ENCODE measurements at regions not wholly inside any gene's neighbourhood (a gene's known extent, or its start where the extent isn't known, plus 50 kb on each side); places are given as distances from the start of the nearest gene placed in this dataset.
"Not testable (repeated sequence)": the region's sequence is repeated elsewhere in the genome, so short reads cannot be mapped to it uniquely, and the experiment has no call there.

DNA sequence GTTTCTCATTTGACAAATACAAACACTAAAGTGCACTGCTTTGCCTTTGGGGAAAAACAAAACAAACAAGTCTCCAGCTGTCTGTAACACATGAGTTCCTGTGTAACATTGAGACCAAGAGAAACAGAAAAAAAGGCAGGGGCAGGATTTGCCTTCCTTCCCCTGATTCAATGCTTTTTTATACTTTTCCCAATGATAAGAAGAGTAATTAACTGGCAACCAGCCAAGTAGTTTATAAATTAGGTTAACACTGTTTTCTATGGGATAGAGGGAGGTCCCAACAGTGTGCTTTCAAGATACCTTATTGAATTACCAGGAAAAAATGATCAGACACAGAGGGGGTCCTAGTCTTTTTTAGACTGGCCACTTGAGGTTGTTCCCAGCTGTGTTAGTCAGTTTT, 346.8 kb downstream of the TRIM36 start:
- no peak for DNase-seq (ENCODE audit: low spot score)

DNA sequence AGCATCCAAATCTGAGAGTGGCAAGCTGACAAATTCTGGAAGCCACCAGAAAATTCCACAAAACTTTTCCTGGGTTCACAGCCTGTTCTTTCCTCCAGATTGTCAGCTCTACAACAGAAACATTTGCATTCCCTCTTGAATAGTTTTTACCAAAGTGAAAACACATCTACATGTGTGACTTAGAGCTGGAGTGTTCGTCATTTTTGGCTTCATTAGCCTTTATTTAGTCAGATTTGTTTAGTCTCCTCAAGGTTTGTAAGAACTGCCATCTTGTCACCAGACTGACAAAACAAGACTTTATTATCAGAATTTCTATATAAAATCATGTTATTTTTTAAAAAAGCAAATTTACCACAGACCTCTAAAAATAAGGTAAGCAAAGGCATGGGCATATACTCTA, 347.3 kb downstream of the TRIM36 start:
- DNase-seq (ENCODE audit: low spot score), result no peak

DNA sequence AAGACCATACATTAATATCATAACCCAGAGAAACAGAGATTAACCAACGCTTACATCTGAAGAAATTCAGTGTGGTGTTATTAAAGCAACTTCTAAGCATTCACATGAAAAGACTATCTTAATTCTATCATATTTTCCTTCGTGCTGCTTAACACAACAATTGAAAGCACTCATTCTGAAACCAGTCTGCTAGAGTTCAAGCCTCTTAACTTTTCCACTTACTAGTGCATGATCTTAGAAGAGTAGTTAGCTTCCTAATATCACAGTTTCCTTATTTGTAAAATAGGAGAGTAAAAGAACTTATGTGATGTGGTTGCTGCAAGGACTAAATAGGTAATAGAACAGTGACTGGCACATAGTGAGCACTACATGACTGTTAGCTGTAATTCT, 379.3 kb downstream of the TRIM36 start:
- DNase-seq (ENCODE audit: low spot score), result no peak

DNA sequence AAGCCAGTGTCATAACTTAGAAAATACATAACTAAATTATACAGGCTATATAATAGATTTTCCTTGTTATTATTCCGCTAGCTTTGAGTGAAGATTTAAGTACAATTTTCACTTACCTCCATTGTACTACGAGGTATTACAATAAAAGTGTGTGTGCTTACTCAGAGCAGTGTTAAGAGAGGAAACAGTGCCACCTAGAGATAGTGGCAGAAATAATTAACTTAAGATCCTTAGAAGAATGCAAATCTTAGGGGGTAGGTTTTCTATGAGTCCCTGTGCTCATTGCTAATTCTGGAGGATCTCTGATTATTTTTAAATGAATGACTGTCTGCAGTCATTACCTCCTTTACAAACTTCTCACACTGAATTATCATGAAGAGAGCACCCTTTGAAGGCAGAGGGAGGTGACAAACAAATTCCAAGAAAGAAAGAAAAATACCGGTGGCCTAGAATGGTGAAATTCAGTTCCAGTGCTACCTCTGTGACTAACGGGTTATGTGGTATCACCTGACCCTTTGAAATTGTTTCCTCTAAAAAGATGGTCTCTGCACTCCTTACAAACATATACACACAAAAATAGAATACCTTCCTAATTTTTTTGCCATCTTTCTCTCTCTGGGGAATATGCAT, 379.8 kb downstream of the TRIM36 start:
- peak; percentile 12 for DNase-seq (ENCODE audit: low spot score)

DNA sequence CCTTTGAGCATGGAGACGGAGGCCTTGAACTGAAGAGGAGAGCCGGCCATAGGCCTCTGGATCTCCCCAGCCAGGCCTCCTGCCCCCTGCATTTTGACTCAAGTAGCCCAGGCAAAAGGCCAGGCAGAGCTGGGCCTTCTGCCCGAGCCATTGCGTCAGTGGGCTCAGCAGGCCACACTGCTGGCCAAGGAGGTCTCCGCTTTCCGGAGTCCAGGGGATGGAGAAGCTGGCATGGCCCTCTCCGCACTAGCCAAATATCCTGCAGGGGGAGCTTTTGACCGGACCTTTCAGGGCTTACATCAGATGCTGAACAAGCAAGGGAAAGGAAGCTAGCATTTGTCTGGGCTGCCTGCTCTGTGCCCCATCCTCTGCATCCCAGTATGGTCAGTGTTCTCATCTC, 386.8 kb downstream of the TRIM36 start:
- DNase-seq (ENCODE audit: low spot score), result no peak

DNA sequence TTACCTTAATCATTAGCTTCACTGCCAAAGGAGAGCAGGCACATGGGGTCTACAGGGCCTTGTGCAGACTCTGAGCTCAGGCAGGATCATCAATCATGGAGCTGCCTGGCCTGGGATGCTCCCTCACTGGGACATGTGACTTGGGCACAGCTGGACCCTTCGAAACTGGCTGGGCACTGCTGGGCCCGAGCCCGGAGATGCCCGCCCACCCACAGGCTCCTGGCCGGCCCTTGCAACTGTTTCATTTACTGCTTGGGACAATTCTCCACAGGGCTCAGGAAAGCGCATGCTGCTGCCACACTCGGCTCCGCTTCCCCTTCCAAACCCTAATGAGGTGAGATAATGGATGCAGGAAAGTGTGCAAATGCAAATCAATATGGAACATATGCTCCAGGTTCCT, 387.5 kb downstream of the TRIM36 start:
- DNase-seq (ENCODE audit: low spot score), result no peak

DNA sequence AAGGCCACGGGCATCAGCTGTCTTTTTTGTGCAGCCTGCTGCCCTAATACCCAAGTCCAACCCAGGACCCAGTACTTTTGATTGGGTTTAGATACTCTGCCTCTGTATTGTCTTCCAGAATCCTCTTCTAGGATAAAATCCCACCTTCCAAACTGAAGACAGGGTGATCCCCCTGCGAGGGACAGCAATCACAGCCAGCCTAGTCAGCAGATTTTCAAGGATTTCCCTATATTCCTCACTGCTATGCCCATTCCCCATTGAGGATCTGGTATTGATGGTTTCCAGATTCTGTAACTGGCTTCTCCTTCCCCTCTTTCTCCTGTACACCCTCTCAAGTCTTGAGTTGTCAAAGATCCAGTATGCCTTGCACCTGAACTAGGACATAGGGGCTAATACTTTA, 389.4 kb downstream of the TRIM36 start:
- no peak for DNase-seq (ENCODE audit: low spot score)

DNA sequence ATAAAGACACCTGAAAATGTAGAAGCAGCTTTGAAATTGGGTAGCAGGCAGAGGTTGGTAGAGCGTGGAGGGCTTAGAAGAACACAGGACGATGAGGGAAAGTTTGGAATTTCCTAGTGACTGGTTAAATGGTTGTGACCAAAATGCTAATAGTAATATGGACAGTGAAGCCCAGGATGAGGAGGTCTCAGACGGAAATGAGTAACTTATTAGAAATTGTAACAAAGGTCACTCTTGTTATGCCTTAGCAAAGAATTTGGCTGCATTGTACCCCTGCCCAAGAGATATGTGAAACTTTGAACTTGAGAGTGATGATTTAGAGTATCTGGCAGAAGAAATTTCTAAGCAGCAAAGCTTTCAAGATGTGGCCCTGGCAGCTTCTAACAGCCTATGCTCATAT, 382.5 kb downstream of the KCNN2 start:
- no peak for DNase-seq (ENCODE audit: low spot score)

DNA sequence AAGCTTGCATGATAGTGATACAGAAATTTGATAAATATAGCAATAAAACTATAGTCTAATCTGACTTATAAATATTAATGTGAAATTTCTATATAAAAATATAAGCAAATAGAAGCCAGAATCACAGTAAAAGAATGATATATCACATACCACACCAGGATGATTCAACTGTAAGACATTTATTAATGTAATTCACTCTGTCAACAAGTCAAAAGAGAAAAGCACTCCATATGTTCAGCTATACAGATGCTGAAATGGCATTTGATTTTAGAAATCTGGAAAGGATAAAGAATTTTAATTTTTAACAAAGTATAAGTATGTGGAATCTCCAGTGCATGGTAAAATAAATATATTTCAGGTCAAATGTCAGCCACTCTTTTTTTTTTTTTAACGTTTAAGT, 372.4 kb downstream of the KCNN2 start:
- DNase-seq (ENCODE audit: low spot score), result no peak

DNA sequence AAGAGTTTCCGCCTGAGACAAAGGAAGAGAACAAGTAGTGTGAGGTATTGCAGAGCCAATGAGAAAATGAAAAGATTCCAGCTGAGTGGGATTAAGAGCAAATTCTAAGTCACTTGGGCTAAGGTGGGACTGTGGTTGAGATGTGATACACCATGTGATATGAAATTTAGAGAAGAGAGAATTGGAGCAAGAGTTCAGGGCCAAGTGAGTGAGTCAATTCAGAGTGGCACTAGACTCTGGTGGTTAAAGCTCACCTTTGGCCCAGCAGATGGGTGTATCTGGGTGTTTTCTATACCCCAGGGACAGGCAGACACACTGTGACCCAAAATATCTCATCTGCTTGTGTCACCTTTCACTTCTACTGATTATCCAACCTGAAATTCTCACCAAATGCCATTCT, 368.1 kb downstream of the KCNN2 start:
- no peak for DNase-seq (ENCODE audit: low spot score)

DNA sequence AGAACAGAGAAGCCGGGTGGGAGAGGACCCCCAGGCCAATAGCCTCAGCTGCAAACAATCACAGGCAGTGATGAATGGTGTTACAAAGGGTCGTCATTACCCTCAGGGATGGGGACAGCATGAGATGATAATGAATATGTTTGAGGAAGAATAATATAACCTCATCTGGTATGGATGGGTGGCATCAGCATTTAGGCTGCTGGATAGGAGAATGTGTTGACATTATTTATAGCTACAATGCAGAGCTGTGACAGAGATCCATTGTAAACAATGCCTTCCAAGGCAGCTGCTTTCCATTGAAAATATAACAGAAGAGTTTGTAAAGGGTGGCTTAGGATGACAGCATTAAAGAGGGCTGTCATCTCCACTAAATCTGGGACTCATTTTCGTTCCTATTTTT, 365.5 kb downstream of the KCNN2 start:
- DNase-seq (ENCODE audit: low spot score), result no peak

DNA sequence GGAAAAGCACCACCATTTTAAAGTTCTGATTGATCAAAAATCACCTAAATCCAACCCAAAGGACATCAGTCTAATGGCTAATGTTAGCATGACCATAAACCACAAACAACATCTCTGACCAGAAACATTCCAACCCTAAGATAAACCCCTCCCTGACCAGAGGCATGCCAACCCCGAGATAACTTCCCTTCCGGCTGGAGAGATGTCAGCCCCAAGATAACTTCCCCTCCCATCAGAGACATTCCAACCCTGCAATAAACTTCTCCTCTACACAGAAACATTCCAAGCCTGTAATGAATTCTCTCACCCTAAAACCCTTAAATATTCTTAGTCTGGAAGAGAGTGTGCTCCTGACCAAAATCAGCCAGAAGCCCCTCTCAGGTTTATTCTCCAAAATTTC, 364.3 kb downstream of the KCNN2 start:
- DNase-seq (ENCODE audit: low spot score), result no peak

DNA sequence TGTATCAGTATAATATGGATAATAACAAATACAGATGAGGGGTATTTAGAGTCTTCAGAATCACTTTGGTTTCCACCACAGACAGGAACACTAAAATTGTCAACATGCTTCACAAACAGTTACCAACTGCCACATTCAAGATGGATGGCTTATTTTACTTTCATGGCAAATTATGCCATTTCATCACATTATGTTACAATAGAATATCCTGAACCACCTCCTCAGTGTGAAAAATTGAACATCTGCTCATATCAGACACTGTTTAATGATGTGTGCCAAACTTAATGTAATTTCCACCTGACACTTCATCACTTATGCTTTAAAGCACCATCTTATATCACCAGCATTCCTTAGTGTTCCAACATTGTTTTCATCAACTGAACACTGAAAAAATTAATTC, 357.4 kb downstream of the KCNN2 start:
- DNase-seq (ENCODE audit: low spot score), result no peak

DNA sequence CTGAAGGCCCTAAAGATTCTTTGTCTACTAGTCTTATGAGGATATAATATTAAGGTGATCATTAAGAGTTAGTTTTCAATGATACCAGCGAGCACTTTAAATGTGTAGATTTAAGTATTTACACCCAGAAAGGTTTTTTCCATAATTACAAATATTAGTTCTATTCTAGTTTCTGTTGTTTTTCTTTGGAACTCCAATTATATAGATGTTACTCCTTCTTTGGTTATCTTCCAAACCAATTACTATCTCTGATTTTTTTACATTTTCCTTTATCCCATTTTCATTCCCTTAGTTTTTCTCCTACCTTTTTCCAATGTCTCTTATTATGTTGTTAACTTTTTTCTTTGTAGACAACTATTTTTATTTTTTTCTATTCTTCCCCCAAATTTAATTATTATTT, 355.1 kb downstream of the KCNN2 start:
- DNase-seq (ENCODE audit: low spot score), result no peak

DNA sequence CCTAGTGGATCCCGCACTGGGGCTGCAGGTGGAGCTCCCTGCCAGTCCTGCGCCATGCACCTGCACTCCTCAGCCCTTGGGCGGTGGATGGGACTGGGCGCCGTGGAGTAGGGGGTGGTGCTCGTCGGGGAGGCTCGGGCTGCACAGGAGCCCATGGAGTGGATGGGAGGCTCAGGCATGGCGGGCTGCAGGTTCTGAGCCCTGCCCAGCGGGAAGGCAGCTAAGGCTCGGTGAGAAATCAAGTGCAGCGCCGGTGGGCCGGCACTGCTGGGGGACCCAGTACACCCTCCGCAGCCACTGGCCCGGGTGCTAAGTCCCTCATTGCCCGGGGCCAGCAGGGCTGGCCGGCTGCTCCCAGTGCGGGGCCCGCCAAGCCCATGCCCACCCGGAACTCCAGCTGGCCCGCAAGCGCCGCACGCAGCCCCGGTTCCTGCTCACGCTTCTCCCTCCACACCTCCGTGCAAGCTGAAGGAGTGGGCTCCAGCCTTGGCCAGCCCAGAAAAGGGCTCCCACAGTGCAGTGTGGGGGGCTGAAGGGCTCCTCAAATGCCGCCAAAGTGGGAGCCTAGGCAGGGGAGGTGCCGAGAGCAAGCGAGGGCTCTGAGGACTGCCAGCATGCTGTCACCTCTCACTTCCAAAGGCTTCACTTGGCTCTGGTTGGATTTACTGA, 342.5 kb downstream of the KCNN2 start:
- not testable (repeated sequence) for DNase-seq (ENCODE audit: low spot score)

DNA sequence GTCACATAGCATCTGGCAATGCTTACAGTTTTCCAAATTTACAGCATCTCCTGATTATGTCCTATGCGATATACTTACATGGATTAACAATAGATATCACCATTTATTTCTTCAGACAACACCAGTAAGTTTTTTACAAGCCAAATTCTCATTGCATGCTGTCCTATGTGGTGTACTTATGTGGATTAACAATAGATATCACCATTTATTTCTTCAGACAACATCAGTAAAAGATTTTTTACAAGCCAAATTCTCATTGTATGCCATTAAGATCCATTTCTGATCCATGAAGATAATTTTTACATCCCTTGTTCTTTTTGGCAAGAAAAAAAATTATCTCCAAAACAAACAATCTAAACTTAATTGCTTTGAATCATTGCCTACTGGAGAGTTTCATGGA, 340.9 kb downstream of the KCNN2 start:
- no peak for DNase-seq (ENCODE audit: low spot score)

DNA sequence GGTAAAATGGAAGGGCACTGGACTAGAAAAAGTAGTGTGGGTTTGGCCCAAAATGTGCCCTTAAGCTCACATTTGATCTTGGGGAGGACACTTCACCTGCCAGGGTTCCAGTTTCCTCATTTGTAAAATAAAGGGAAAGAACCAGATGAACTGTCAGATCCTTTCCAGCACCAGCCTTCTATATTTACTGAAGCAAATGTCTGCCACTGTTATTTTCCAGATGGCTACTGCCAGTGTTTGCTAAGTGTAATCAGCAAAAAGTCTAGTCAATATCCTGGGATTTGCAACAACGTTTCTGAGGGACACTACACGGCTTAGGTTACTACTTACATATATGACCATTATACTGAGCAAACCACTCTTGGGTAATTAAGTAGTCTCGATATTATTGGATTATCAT, 340.3 kb downstream of the KCNN2 start:
- no peak for DNase-seq (ENCODE audit: low spot score)

DNA sequence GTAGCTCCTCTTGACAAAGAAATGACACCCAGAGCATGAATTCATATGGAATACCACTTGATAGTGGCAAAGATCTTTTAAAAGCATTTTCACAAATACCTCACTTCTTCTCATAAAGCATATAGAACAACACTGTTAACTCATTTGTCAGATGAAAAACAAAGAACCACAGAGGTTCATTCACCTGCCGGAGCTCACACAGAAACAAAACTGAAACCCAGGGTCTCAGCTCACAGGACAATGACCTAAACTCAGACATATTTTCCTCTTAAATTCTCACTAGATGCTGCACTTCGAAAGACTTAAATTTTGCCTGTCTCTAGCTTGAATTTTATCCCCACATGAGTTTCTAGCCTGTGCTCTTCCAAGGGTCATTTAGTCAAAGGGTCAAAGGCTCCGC, 339.0 kb downstream of the KCNN2 start:
- DNase-seq (ENCODE audit: low spot score), result no peak

DNA sequence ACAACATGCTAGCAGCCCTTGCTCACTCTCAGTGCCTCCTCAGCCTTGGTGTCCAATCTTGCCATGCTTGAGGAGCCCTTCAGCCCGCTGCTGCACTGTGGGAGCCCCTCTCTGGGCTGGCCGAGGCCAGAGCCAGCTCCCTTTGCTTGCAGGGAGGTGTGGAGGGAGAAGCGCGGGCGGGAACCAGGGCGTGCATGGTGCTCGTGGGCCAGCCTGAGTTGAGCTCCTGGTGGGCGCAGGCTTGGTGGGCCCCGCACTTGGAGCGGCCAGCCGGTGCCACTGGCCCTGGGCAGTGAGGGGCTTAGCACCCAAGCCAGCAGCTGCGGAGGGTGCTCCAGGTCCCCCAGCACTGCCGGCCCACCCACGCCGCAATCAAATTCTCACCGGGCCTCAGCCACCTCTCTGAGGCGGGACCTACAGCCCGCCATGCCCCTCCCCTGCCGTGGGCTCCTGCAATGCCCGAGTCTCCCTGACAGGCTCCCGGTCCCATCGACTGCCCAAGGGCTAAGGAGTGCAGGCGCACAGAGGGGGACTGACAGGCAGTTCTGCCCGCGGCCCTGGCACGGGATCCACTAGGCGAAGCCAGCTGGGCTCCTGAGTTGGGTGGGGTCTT, 333.5 kb downstream of the KCNN2 start:
- DNase-seq (ENCODE audit: low spot score), result no peak

DNA sequence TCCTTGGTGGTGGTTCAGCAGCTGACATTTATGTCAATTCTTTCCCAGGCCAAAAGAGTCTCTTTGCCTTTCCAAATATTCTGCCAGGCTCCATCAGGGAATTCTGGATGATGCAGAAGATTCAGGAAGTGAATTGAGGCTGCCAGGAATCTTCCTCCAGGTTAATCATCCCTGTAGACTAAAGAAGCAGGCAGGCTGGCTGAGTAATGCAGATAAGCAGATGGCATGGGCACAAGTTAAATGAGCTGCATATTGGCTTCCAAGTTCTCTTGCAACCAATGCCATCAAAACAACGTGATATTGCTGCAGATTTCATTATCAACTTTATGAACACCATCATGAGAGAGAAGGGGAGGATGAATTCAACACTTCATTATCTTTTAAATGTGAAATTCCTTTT, 324.5 kb downstream of the KCNN2 start:
- DNase-seq (ENCODE audit: low spot score), result no peak

DNA sequence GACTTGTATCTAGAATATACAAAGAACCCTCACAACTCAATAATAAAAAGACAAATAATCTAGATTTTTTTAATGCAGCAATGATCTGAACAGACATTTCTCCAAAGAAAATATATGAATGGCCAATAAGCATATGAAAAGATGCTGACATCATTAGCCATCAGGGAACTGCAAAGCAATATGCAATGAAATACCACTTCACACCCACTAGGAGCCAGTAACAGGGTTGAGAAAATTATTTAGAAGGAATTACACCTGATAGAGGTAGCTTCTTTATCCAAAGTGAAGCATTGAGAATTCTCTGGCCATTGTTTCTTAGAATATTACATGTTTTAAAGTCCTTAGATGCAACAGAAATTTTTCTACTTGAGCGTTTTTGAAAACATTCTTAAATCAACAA, 316.9 kb downstream of the KCNN2 start:
- no peak for DNase-seq (ENCODE audit: low spot score)

DNA sequence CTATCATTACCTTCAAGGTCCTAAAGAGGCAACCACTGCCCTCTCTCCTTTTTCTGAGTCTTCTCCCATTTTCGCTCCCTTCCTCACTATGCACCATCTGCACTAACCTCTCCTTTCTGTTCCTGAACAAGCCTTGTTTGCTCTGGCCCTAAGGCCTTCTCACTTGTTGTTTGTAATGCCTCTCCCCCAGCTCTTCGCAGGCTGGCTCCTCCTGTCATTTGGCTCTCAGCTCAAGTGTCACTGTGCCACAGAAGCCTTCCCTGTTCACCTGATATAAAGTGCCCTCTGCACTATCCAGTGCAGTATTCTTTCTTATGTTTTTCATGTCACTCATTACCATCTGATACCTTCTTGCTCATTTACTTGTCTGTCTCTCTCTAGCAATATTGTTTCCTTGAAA, 303.7 kb downstream of the KCNN2 start:
- no peak for DNase-seq (ENCODE audit: low spot score)

DNA sequence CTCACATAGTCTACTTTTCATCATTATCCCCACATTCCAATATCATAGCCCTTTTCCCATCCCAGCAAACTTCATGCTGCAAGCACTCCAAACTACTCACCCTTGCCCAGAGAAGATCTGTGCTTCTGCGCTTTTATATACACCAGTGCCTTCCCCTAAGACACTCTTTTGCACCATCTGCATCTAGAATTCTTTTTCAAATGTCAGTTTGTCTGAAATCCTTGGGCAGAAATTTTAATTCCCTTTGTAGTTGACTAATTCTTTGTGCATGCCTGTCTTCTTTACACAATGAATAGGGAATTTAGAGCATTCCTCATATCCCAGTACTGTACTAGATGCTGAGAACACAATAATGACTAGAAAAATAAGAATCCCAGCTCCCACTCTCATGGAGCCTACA, 298.9 kb downstream of the KCNN2 start:
- DNase-seq (ENCODE audit: low spot score), result no peak

DNA sequence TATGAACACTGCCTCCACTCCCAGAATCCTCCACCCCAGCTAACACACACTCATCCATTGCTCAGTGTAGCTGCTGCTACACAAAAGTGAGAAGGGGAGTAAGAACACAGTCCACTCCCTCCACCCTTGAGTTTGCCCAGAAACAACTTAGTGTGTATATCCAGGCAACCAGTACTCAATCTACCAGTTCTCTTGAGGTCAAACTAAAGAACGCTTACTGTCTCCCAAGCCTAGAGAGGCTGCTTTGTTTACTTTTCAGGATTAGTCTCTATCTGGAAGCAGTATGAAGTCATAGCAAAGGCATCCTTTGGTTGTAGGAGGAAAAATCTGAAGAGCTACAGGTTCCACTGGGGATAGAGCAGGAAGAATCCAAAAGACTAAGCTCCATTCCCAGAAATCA, 296.3 kb downstream of the KCNN2 start:
- DNase-seq (ENCODE audit: low spot score), result no peak

Data from kidney capillary endothelial cell (primary cell).